Activated CD4-positive, alpha-beta T cell treated with anti-CD3 and anti-CD28 coated beads, Interleukin-2, Interleukin-4, amounts not matched to agents 100 ng/mL and 50 ng/mL, durations not matched to agents 16 hours and 8 hours (primary cell): ENCODE measurements at regions not wholly inside any gene's neighbourhood (a gene's known extent, or its start where the extent isn't known, plus 50 kb on each side); places are given as distances from the start of the nearest gene placed in this dataset.

Experiments used
- DNase-seq: peaks from one replicate; pipeline ENCODE4 v3.0.0-alpha.2; 2020; ENCODE audit warnings: low spot score

DNA sequence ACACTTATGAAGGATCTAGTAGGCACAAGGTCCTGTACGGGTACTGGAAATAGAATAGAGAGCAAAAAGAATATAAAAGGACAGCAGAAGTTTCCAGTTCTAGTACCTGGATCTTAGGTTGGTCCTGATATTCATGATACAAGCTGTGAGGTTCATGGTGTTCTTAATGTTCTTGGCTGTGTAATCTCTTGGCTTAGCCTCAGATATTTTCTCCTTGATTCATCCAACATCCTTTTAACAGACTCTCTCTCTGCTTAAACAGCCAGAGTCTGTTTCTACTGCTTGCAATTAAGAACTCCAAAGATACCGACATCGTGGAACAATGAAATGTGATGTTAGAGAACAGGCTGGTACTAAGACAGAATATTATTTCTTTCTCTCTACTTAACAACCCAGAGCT lies 49.9 kb downstream of the CNTN3 start:
- no peak for DNase-seq

DNA sequence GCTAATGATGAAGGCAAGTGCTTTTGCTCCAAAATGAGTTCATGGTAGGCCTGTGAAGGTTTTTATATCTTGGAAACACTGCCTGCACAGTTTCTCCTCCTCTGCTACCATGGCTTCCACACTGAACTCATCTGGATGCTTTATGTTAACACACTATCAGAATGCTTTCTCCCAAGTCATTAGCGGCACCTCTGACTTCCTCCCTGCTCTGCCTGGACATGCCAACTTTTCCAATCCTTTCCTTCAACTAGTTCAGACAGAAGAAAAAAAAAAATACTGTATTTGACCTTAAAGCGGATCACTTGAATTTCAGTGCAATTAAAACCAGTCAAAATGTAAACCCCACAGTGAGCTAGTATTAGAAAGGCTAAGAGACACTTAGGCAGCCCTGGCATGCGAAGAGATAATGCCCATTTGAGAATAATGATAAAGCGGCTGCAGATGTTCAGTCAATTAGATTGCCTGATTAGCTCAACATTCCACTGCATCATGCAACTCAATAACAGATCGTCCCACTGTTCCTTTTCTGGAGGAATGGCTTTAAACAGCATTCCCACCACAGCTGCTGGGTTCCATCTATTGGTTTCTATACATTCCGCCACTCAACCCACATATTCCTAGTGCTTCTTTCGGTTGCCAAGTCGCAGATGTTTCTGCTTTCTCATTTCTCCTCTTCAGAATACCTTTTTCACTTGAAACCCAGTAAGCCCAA lies 51.7 kb downstream of the CNTN3 start:
- no peak for DNase-seq

- DNase-seq: no peak
These were observed 52.6 kb downstream of the CNTN3 start for GRCh38 chr3:74561881-74562280.

DNA sequence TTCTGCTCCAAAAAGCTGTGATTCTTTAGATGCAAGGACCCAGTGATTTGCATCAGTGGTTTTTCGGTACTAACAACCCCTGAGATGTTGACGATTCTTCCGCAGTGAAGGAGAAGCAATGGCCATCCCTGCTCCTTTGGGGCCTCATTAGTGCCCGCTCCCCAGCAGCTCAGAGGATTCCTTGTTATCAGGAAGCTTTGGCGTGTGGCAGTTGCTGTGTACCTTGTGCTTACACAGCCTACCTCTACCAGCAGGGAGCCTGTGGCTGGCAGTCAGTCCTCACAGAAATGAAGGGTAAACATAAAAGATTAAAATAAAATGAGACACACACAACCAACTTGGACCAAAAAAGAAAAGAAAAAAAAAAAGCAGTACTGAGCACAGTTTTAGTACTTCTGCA lies 55.2 kb downstream of the CNTN3 start:
- DNase-seq: no peak

GRCh38 chr3:74550686-74551085 lies 63.8 kb downstream of the CNTN3 start:
- DNase-seq: no peak

- DNase-seq: no peak
These were observed 68.0 kb downstream of the CNTN3 start for GRCh38 chr3:74546426-74546825.

GRCh38 chr3:74542441-74542840 lies 72.0 kb downstream of the CNTN3 start:
- DNase-seq: no peak

GRCh38 chr3:74539876-74540275 lies 74.6 kb downstream of the CNTN3 start:
- no peak for DNase-seq

- no peak for DNase-seq
These were observed 75.8 kb downstream of the CNTN3 start for GRCh38 chr3:74538669-74539068.

- no peak for DNase-seq
These were observed 76.6 kb downstream of the CNTN3 start for GRCh38 chr3:74537857-74538256.

- no peak for DNase-seq
These were observed 77.3 kb downstream of the CNTN3 start for GRCh38 chr3:74537164-74537563.

GRCh38 chr3:74535281-74535680 lies 79.2 kb downstream of the CNTN3 start:
- no peak for DNase-seq

GRCh38 chr3:74534611-74535010 lies 79.8 kb downstream of the CNTN3 start:
- no peak for DNase-seq

- no peak for DNase-seq
These were observed 82.0 kb downstream of the CNTN3 start for GRCh38 chr3:74532446-74532845.

- DNase-seq: no peak
These were observed 83.0 kb downstream of the CNTN3 start for GRCh38 chr3:74531491-74531890.

DNA sequence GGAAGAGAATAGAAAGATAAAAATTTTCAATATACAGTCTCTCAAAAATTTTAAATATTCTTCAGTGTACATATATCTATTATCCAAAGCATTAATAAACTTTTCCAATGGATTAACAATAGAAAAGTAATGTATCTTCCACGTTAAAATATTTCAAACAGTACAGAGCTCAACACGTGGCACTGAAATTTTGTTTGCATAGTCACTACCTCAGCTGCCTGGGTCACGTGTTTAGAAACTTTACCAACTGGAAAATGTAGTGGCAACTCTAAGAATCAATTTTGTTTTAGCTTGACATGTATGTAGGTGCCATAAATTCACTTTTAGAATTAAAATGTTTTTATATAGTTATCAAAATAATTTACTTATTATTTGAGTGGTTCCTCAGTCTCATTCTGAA lies 85.3 kb downstream of the CNTN3 start:
- no peak for DNase-seq

DNA sequence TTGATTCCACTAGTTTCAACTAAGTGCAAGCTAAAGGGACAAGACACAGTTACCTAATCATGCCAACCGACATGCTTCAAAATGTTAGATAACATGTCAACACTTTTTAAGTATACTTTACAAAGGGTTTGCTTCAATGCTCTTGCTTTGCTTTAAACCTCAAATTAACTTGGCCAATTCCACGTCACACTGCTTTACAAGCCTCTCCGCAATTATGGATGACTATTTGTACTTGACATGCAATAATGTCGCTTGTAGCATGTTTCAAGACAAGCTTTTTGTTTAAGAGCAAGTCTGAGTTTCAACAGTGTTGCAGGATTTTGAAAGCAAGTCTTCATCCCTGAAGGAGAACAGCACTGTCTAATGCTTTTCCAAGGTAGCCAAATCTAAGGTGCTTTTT lies 86.9 kb downstream of the CNTN3 start:
- no peak for DNase-seq

- DNase-seq: no peak
These were observed 90.6 kb downstream of the CNTN3 start for GRCh38 chr3:74523811-74524210.

GRCh38 chr3:74520895-74521294 lies 93.6 kb downstream of the CNTN3 start:
- DNase-seq: no peak

DNA sequence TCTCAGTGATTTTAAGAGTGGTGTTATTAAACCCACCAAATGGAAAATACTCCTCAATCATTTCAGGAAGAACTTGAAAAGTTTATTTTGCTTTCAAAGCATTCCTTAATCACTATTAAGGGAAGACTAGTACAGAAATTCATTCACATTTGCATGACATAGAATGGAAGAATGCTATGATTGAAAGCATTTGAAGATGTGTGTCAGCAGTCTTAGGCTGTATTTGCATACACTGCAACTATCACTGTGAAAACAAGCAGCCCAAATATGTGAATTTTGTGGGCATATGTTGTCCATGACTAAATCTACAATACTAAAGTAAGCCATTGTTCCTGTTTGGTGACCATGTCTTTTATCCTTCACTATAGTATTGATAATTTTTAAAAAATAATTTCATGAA lies 95.8 kb downstream of the CNTN3 start:
- no peak for DNase-seq

DNA sequence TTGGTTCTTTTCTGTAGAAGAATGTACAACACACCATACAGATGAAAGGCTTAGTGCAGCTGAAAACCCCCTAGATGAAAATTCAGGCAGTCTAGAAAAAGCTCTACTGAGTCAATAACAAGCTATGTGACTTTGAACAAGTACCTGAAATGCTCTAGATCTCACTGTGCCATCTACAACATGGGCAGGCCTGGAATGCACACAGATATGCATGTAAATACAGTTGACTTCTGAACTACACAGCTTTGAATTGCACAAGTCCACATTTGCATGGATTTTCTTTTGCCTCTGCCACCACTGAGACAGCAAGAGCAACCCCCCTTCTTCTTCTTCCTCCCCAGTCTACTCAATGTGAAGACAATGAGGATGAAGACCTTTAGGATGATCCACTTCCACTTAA lies 98.4 kb downstream of the CNTN3 start:
- DNase-seq: no peak

GRCh38 chr3:74515451-74515850 lies 99.0 kb downstream of the CNTN3 start:
- DNase-seq: no peak

DNA sequence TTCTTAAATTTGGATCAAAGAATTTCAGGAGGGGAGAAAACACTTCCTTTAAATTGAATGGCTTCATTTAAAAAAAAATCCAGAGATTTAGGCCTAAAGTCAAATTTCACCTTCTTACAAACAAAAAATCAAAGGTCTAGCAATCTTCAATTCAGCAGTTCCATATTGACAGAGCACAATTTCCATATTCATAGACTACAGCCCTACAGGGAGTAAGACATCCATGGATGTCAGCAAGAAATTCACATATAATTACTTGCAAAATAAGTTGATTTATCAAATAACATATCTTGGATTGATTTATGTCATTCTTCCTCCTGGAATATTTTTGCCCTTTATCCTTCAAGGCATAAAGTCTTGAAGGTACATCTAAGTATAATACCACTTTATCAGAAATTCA lies 103.4 kb downstream of the CNTN3 start:
- DNase-seq: no peak

DNA sequence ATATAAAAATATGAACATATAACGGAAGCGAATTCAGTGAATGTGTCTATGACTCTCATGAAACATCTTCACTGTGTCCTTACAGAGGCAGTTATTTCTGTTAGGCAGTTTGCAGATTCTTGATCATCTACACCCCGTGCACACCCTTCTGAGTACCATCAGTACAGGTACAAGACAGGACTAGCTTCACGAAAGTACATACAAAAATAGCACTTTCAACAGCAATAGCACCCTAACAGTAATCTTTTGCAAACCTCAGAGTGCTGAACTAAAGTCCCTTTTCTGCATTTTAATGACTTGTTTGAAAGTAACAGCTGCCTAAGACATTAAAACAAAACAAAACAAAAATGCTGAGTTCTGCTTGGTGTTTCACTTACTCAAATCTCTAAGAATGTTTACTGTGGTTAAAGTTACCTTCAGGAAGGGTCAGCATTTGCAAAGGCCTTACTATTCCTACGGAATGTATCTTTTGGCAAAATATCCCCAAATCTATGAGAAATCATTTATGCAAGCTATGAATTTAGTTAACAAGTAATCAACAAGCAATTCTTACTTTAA lies 104.1 kb downstream of the CNTN3 start:
- DNase-seq: no peak
